ENCODE measurements at regions not wholly inside any gene's neighbourhood (a gene's known extent, or its start where the extent isn't known, plus 50 kb on each side); places are given as distances from the start of the nearest gene placed in this dataset.

DNA sequence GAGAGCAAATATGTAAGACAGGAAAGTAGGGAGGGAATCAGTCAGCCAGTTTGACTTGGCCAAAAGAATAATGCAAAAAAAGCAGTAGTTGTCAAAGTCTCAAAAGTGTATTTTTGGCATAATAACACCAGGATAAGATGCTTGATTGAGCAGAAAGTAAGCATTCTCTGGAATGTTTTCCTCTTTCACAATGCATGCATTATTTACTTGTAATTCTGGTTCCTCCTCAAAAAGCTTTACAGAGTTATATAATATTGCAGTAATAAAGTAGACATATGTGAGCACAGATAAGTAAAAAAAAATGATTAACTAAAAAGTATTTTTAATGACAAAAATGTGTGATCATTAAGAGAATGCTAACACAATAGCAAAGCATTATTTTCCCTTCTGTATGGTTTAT, 285.9 kb upstream of the BCHE start:
- Histone ChIP-seq H3K27ac (ENCODE audit: low read depth, low read length) (no peak overlapping the region), H3K27me3 (ENCODE audit: control insufficient read depth, insufficient read depth, low read length) (no peaks in the 10 kb centered on the region), H3K4me3 (ENCODE audit: low read depth, low read length) (no peak overlapping the region), H3K9me3 (ENCODE audit: control insufficient read depth, insufficient read depth, low read length) (no peaks in the 10 kb centered on the region)
- POLR2A ChIA-PET, result no interaction called here
- no peak for DNase-seq (ENCODE audit: low read depth, low spot score)
- CTCF ChIA-PET, result no interaction called here
- TF ChIP-seq, protein P1, sequence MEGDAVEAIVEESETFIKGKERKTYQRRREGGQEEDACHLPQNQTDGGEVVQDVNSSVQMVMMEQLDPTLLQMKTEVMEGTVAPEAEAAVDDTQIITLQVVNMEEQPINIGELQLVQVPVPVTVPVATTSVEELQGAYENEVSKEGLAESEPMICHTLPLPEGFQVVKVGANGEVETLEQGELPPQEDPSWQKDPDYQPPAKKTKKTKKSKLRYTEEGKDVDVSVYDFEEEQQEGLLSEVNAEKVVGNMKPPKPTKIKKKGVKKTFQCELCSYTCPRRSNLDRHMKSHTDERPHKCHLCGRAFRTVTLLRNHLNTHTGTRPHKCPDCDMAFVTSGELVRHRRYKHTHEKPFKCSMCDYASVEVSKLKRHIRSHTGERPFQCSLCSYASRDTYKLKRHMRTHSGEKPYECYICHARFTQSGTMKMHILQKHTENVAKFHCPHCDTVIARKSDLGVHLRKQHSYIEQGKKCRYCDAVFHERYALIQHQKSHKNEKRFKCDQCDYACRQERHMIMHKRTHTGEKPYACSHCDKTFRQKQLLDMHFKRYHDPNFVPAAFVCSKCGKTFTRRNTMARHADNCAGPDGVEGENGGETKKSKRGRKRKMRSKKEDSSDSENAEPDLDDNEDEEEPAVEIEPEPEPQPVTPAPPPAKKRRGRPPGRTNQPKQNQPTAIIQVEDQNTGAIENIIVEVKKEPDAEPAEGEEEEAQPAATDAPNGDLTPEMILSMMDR (IDR thresholded peaks at IDR 0.05; ENCODE audit: low read depth, low read length), result no peak

DNA sequence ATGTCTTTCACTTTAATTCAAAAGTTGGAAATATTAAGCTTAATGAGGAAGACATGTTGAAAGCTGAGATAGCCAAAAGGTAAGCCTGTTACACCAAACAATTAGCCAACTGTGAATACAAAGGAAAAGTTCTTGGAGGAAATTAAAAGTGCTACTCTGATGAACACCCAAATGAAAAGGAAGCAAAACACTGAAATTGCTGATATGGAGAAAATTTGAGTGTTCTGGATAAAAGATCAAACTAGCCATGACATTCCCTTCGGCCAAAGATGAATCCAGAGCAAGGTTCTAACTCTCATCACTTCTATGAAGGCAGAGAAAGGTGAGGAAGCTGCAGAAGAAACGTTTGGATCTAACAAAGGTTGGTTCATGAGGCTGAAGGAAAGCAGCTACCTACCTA, 280.8 kb upstream of the BCHE start:
- no peak overlapping the region for H3K4me3 ChIP-seq (ENCODE audit: low read depth, low read length)
- no peaks in the 10 kb centered on the region for H3K9me3 ChIP-seq (ENCODE audit: control insufficient read depth, insufficient read depth, low read length)
- POLR2A ChIA-PET, result no interaction called here
- TF ChIP-seq, protein P1 (IDR thresholded peaks at IDR 0.05; ENCODE audit: low read depth, low read length), result no peak
- no peak overlapping the region for H3K27ac ChIP-seq (ENCODE audit: low read depth, low read length)
- CTCF ChIA-PET, result no interaction called here
- no peak for DNase-seq (ENCODE audit: low read depth, low spot score)
- H3K27me3 ChIP-seq (ENCODE audit: control insufficient read depth, insufficient read depth, low read length), result no peaks in the 10 kb centered on the region

DNA sequence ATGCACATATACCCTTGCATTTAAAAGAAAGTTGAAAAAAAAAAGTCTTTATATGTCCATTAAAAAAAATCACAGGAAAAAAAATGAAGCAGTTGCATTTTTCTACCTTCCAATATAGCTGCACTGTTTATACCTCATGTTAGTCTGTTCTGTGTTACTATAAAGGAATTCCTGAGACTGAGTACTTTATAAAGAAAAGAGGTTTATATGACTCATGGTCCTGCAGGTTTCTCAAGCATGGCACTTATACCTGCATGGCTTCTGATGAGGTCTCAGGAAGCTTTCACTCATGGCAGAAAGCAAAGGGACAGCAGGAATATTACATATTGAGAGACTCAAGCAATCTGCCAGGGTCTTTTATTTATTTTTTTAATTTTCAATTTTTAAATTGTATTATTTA, 277.2 kb upstream of the BCHE start:
- POLR2A ChIA-PET, result no interaction called here
- TF ChIP-seq, protein P1 (IDR thresholded peaks at IDR 0.05; ENCODE audit: low read depth, low read length), result no peak
- Histone ChIP-seq H3K27ac (ENCODE audit: low read depth, low read length) (no peak overlapping the region), H3K27me3 (ENCODE audit: control insufficient read depth, insufficient read depth, low read length) (no peaks in the 10 kb centered on the region), H3K4me3 (ENCODE audit: low read depth, low read length) (no peak overlapping the region), H3K9me3 (ENCODE audit: control insufficient read depth, insufficient read depth, low read length) (no peaks in the 10 kb centered on the region)
- CTCF ChIA-PET, result no interaction called here
- DNase-seq (ENCODE audit: low read depth, low spot score), result no peak

DNA sequence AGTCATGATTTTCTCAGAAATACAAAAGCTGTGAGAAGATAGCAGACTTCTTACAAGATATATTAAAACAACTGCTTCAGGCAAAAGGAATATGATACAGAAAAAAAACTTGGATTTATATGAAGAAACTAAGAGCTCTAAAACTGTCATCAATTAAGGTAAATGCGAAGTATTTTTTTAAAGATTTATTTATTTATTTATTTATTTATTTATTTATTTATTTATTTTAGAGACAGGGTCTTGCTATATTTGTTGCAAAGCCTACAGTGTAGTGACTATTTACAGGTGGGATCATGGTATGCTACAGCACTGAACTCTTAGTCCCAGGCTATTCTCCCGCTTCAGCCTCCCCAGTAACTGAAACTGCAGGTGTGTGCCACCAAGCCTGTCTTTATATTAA, 274.3 kb upstream of the BCHE start:
- TF ChIP-seq, protein P1 (IDR thresholded peaks at IDR 0.05; ENCODE audit: low read depth, low read length), result no peak
- CTCF ChIA-PET, result no interaction called here
- Histone ChIP-seq H3K27me3 (ENCODE audit: control insufficient read depth, insufficient read depth, low read length) (no peaks in the 10 kb centered on the region), H3K9me3 (ENCODE audit: control insufficient read depth, insufficient read depth, low read length) (no peaks in the 10 kb centered on the region), H3K27ac (ENCODE audit: low read depth, low read length) (no peak overlapping the region), H3K4me3 (ENCODE audit: low read depth, low read length) (no peak overlapping the region)
- no peak for DNase-seq (ENCODE audit: low read depth, low spot score)
- POLR2A ChIA-PET, result no interaction called here

DNA sequence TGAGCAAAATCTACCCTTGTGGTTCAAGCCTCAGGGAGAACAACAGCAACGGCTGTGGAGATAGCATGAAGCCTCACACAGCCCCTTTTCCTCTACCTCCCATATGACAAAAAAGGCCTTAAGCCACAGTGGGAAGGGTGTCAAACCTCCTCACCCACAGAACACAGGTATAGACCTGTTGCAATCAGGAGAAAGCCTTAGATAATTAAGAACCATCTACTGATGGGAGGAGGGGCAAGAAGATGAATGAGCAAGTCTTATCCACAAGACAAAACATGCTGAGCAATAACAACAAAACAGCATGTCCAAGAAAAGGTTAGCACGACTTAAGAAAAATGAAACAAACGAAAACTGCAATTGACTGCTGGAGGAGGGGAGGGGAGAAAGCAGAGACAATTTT, 272.9 kb upstream of the BCHE start:
- Histone ChIP-seq H3K27me3 (ENCODE audit: control insufficient read depth, insufficient read depth, low read length) (no peaks in the 10 kb centered on the region), H3K9me3 (ENCODE audit: control insufficient read depth, insufficient read depth, low read length) (no peaks in the 10 kb centered on the region), H3K27ac (ENCODE audit: low read depth, low read length) (no peak overlapping the region), H3K4me3 (ENCODE audit: low read depth, low read length) (no peak overlapping the region)
- POLR2A ChIA-PET, result no interaction called here
- DNase-seq (ENCODE audit: low read depth, low spot score), result no peak
- CTCF ChIA-PET, result no interaction called here
- TF ChIP-seq, protein P1 (IDR thresholded peaks at IDR 0.05; ENCODE audit: low read depth, low read length), result no peak

Data from AG04450 (cell line).